H1 (cell line): ENCODE measurements at regions not wholly inside any gene's neighbourhood (a gene's known extent, or its start where the extent isn't known, plus 50 kb on each side); places are given as distances from the start of the nearest gene placed in this dataset.

ENCODE experiments used
- CTCF ChIA-PET: fragments of 300-600 bp; sonication (Branson Sonifier 250); formaldehyde crosslinking; loops from one replicate; lab custom pipeline; 2021; ENCODE audit not compliant: partially characterized antibody; lab: Charles Lee
- POLR2A ChIA-PET: fragments of 300-600 bp; sonication (Branson Sonifier 250); formaldehyde crosslinking; loops from one replicate; lab custom pipeline; 2021; ENCODE audit warnings: inconsistent platforms; ENCODE audit not compliant: partially characterized antibody; lab: Charles Lee
- DNase-seq, 2 experiments: peaks; one replicate each; pipeline versions ENCODE4 v3.0.0 to v3.0.0-alpha.2; 2010 to 2022; ENCODE audit warnings: low spot score in 2 of 2, low read depth in 1 of 2, mixed read lengths in 1 of 2
- FAIRE-seq: peaks from 2 replicates; lab custom pipeline; 2011; peaks lifted over from hg19 to GRCh38; lab: Jason Lieb, UNC
- H2AFZ ChIP-seq: 2 replicates; pipeline ENCODE4 v1.8.1; 2012; ENCODE audit warnings: low read length, inconsistent platforms
- H2AK5ac ChIP-seq: 2 replicates; pipeline ENCODE4 v1.6.1; 2013; ENCODE audit warnings: low read depth, low read length
- H2BK120ac ChIP-seq: replicated peaks from 2 replicates; pipeline ENCODE3; 2013; ENCODE audit warnings: low read depth, low read length, inconsistent platforms
- H2BK12ac ChIP-seq: 2 replicates; pipeline ENCODE4 v1.6.1; 2013; ENCODE audit warnings: low read depth, low read length
- H2BK15ac ChIP-seq: 2 replicates; pipeline ENCODE4 v1.6.1; 2013; ENCODE audit warnings: low read length
- H2BK20ac ChIP-seq: 2 replicates; pipeline ENCODE4 v1.6.1; 2013; ENCODE audit warnings: low read length
- H2BK5ac ChIP-seq: 2 replicates; pipeline ENCODE4 v1.6.1; 2013; ENCODE audit warnings: low read depth, low read length
- H3K14ac ChIP-seq: 2 replicates; pipeline ENCODE4 v1.6.1; 2013; ENCODE audit warnings: inconsistent platforms; ENCODE audit not compliant: insufficient read length
- H3K18ac ChIP-seq: 2 replicates; pipeline ENCODE4 v1.6.1; 2013; ENCODE audit warnings: low read length; ENCODE audit errors: extremely low read depth
- H3K23ac ChIP-seq: 2 replicates; pipeline ENCODE4 v1.6.1; 2013; ENCODE audit warnings: inconsistent platforms; ENCODE audit not compliant: insufficient read length
- H3K23me2 ChIP-seq: 2 replicates; pipeline ENCODE4 v1.6.1; 2013; ENCODE audit warnings: low read depth, low read length
- H3K27ac ChIP-seq: 2 replicates; pipeline ENCODE4 v1.6.1; 2011; ENCODE audit warnings: low read depth, low read length, inconsistent platforms
- H3K27me3 ChIP-seq, 4 experiments: replicated peaks in 1 of 4; 1 replicate in 1 of 4; 2 replicates in 3 of 4; pipeline versions ENCODE4 v1.6.1 to v1.8.1; 2011 to 2013; ENCODE audit warnings: low read length in 3 of 4, mild to moderate bottlenecking in 3 of 4, inconsistent platforms in 2 of 4, mixed read lengths in 2 of 4, moderate library complexity in 1 of 4; ENCODE audit not compliant: control insufficient read depth in 3 of 4, insufficient read depth in 3 of 4; ENCODE audit errors: extremely low read depth in 1 of 4
- H3K36me3 ChIP-seq, 4 experiments: 2 replicates each; pipeline versions ENCODE4 v1.6.1 to v1.8.1; 2011 to 2013; ENCODE audit warnings: mild to moderate bottlenecking in 4 of 4, low read length in 3 of 4, moderate library complexity in 2 of 4, control low read depth in 1 of 4, inconsistent platforms in 1 of 4; ENCODE audit not compliant: insufficient read depth in 4 of 4, control insufficient read depth in 2 of 4
- H3K4ac ChIP-seq: replicated peaks from 2 replicates; pipeline ENCODE3; 2013; ENCODE audit warnings: low read length, low read depth, mixed read lengths, inconsistent platforms; ENCODE audit not compliant: insufficient read length
- H3K4me1 ChIP-seq, 4 experiments: replicated peaks in 1 of 4; 1 replicate in 1 of 4; 2 replicates in 3 of 4; pipeline versions ENCODE4 v1.6.1 to v1.8.1; 2011 to 2013; ENCODE audit warnings: low read length in 3 of 4, inconsistent platforms in 2 of 4, mixed read lengths in 1 of 4; ENCODE audit not compliant: insufficient read depth in 4 of 4, control insufficient read depth in 3 of 4
- H3K4me2 ChIP-seq, 2 experiments: 2 replicates each; pipeline versions ENCODE4 v1.6.1 to v1.8.1; 2011 to 2013; ENCODE audit warnings: low read depth in 2 of 2, low read length in 2 of 2, control low read depth in 1 of 2, inconsistent platforms in 1 of 2, mild to moderate bottlenecking in 1 of 2; ENCODE audit not compliant: insufficient read depth in 1 of 2
- H3K4me3 ChIP-seq, 4 experiments: fragments of 200-600, 300-600 bp in 1 of 4; sonication (generic), shearing (Covaris generic), sonication (Bioruptor Twin) in 1 of 4; 2 replicates each; pipeline versions ENCODE4 v1.5.1 to v1.8.1; 2011 to 2016; ENCODE audit warnings: low read length in 4 of 4, low read depth in 3 of 4, control low read depth in 2 of 4, inconsistent platforms in 2 of 4, mild to moderate bottlenecking in 2 of 4, mixed read lengths in 1 of 4, moderate library complexity in 1 of 4; ENCODE audit not compliant: insufficient read depth in 2 of 4; ENCODE audit errors: extremely low read depth in 1 of 4
- H3K56ac ChIP-seq: replicated peaks from 2 replicates; pipeline ENCODE3; 2013; ENCODE audit warnings: low read depth, mild to moderate bottlenecking, mixed read lengths, low read length, inconsistent platforms; ENCODE audit not compliant: insufficient read length
- H3K79me1 ChIP-seq: 2 replicates; pipeline ENCODE4 v1.6.1; 2013; ENCODE audit warnings: low read depth, low read length, control low read depth
- H3K79me2 ChIP-seq, 2 experiments: 2 replicates each; pipeline versions ENCODE4 v1.6.1 to v1.8.1; 2012 to 2013; ENCODE audit warnings: low read length in 2 of 2, mild to moderate bottlenecking in 2 of 2, inconsistent platforms in 1 of 2; ENCODE audit not compliant: insufficient read depth in 2 of 2, control insufficient read depth in 1 of 2
- H3K9ac ChIP-seq, 4 experiments: replicated peaks in 1 of 4; 1 replicate in 1 of 4; 2 replicates in 3 of 4; pipeline versions ENCODE4 v1.6.1 to v1.8.1; 2011 to 2013; ENCODE audit warnings: low read depth in 3 of 4, low read length in 3 of 4, control low read depth in 2 of 4, mild to moderate bottlenecking in 2 of 4, moderate library complexity in 2 of 4, inconsistent platforms in 1 of 4; ENCODE audit errors: extremely low read depth in 1 of 4
- H3K9me3 ChIP-seq, 2 experiments: 2 replicates each; pipeline versions ENCODE4 v1.6.1 to v1.8.1; 2012 to 2013; ENCODE audit warnings: mild to moderate bottlenecking in 2 of 2, moderate library complexity in 2 of 2, control low read depth in 1 of 2, inconsistent platforms in 1 of 2, low read depth in 1 of 2, low read length in 1 of 2, mixed read lengths in 1 of 2; ENCODE audit not compliant: insufficient read depth in 2 of 2
- H4K20me1 ChIP-seq, 2 experiments: replicated peaks in 1 of 2; 2 replicates each; pipeline versions ENCODE3 to v1.8.1; 2011 to 2013; ENCODE audit warnings: inconsistent platforms in 2 of 2, low read length in 2 of 2, mild to moderate bottlenecking in 1 of 2; ENCODE audit not compliant: insufficient read depth in 2 of 2, control insufficient read depth in 1 of 2
- H4K5ac ChIP-seq: 2 replicates; pipeline ENCODE4 v1.6.1; 2013; ENCODE audit warnings: low read length, low read depth, mixed read lengths, inconsistent platforms; ENCODE audit not compliant: insufficient read length
- H4K8ac ChIP-seq: 2 replicates; pipeline ENCODE4 v1.8.0; 2013; ENCODE audit warnings: mild to moderate bottlenecking, moderate library complexity, low read length, inconsistent platforms; ENCODE audit not compliant: insufficient read depth; ENCODE audit errors: extremely low read depth
- H4K91ac ChIP-seq: replicated peaks from 2 replicates; pipeline ENCODE3; 2013; ENCODE audit warnings: low read length, mixed read lengths, inconsistent platforms; ENCODE audit not compliant: insufficient read length
- ASH2L ChIP-seq: fragments of 200-600, 300-600 bp; sonication (generic); IDR thresholded peaks from one replicate; pipeline ENCODE4 v1.7.1; 2017; ENCODE audit warnings: low read length
- CBX5 ChIP-seq: fragments of 300-800, 300-1000 bp; sonication (generic); IDR thresholded peaks from 2 replicates; pipeline ENCODE4 v1.7.1; 2016; ENCODE audit warnings: antibody characterized with exemption, low read length, low read depth
- E2F6 ChIP-seq: IDR thresholded peaks from 2 replicates; pipeline ENCODE4 v1.6.1; 2012; ENCODE audit warnings: inconsistent platforms
- EZH2 ChIP-seq: fragments of 200-600 bp; sonication (generic); IDR thresholded peaks from 2 replicates; pipeline ENCODE4 v1.7.1; 2012; ENCODE audit warnings: low read depth, mild to moderate bottlenecking, moderate library complexity, low read length, inconsistent platforms; ENCODE audit not compliant: severe bottlenecking
- KDM4A ChIP-seq: IDR thresholded peaks from one replicate; pipeline ENCODE4 v1.7.1; 2012; ENCODE audit warnings: low read depth, mild to moderate bottlenecking, moderate library complexity, low read length, inconsistent platforms; ENCODE audit not compliant: severe bottlenecking
- NRF1 ChIP-seq: IDR thresholded peaks from 2 replicates; pipeline ENCODE4 v1.6.1; 2011; ENCODE audit warnings: mild to moderate bottlenecking, low read depth, low read length, improper control_type of control experiment
- RXRA ChIP-seq: IDR thresholded peaks from 2 replicates; pipeline ENCODE4 v1.6.1; 2011; ENCODE audit warnings: low read depth, mild to moderate bottlenecking, low read length, moderate library complexity; ENCODE audit not compliant: insufficient read depth
- SIN3A ChIP-seq, 2 experiments: IDR thresholded peaks in 1 of 2; conservative IDR thresholded peaks in 1 of 2; 2 replicates each; pipeline ENCODE4 v1.6.1; 2011 to 2012; ENCODE audit warnings: low read length in 2 of 2, improper control_type of control experiment in 1 of 2, low read depth in 1 of 2, mild to moderate bottlenecking in 1 of 2
- SP1 ChIP-seq: IDR thresholded peaks from 2 replicates; pipeline ENCODE4 v1.6.1; 2011; ENCODE audit warnings: low read depth, low read length
- SP2 ChIP-seq: IDR thresholded peaks from 2 replicates; pipeline ENCODE4 v1.6.1; 2012; ENCODE audit warnings: mild to moderate bottlenecking, low read length, inconsistent platforms
- TCF12 ChIP-seq: IDR thresholded peaks from 2 replicates; pipeline ENCODE4 v1.6.1; 2011; ENCODE audit warnings: low read depth, mild to moderate bottlenecking, low read length
- ZNF274 ChIP-seq: IDR thresholded peaks from 2 replicates; pipeline ENCODE4 v1.7.0; 2012; ENCODE audit warnings: low read length, borderline replicate concordance; ENCODE audit errors: extremely low read depth
- WGBS, 2 experiments: shearing (Covaris generic) in 1 of 2; methylation state at CpG; one replicate each; pipeline versions ENCODE4 v1.1.6 to v1.1.7; 2013 to 2015; ENCODE audit warnings: low lambda C conversion rate in 2 of 2, mixed read lengths in 2 of 2, inconsistent platforms in 1 of 2, low coverage in 1 of 2, missing lambda C conversion rate in 1 of 2; ENCODE audit not compliant: insufficient replicate concordance in 2 of 2, insufficient coverage in 1 of 2, insufficient read length in 1 of 2; ENCODE audit errors: extremely low coverage in 1 of 2, missing lambda C conversion rate in 1 of 2; 5-methylcytosine and 5-hydroxymethylcytosine counted together
- TF ChIP-seq, protein P1 (sequence below): IDR thresholded peaks from 2 replicates; pipeline ENCODE4 v1.6.1; 2012; ENCODE audit warnings: low read length, inconsistent platforms

DNA sequence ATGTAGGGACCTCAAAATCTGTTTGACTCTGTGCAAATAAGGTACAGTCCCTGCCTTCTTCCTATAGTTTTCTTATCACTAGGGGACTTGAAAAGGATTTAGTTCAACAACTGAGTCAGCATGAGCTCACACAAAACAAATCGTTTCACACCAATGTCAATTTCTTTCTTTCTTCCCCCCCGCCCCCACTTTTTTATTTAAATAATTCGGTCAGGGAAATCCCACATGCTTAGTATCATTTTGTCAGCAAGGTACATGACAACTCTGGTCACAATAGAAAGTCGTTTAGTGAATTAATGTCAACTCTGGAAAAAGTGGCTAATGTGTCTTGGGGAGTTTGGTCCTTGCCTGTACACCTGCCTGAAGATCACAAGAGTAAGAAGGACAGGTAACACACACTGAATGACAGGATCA lies 232.2 kb upstream of the PLEKHG7 start:
- Histone ChIP-seq H3K9ac (no peak overlapping the region), H3K4ac (no peak overlapping the region), H2BK12ac (no peak overlapping the region), H4K8ac (no peak overlapping the region), H4K91ac (no peak overlapping the region), H3K4me2 (no peak overlapping the region), H3K14ac (no peak overlapping the region), H3K79me1 (no peaks in the 10 kb centered on the region), H2BK20ac (no peak overlapping the region), H4K20me1 (no peaks in the 10 kb centered on the region), H2BK120ac (no peak overlapping the region), H2AK5ac (no peak overlapping the region), H4K5ac (no peak overlapping the region), H3K56ac (no peak overlapping the region), H3K18ac (no peak overlapping the region; the same call in 1 of the 2 replicates), H3K23me2 (no peaks in the 10 kb centered on the region), H2AFZ (no peak overlapping the region), H3K9me3 (no peaks in the 10 kb centered on the region), H2BK15ac (peak overlapping the region; percentile 63; the same call in 1 of the 2 replicates), H3K23ac (no peak overlapping the region), H3K36me3 (no peaks in the 10 kb centered on the region), H3K4me1 (peaks cover 4 to 13% (median 11%) of the 10 kb centered on the region in 4 experiments; a peak in 6 of 7 replicates), H3K27me3 (no peaks in the 10 kb centered on the region), H2BK5ac (no peak overlapping the region), H3K4me3 (no peak overlapping the region), H3K27ac (no peak overlapping the region), H3K79me2 (no peaks in the 10 kb centered on the region)
- ChIA-PET POLR2A (no interaction called here), CTCF (no interaction called here)
- DNase-seq (no peak), FAIRE-seq (no peak)
- WGBS, 2 experiments: 83 to 100% methylated on average over 2 to 4 of the region's 4 CpGs
- TF ChIP-seq TCF12 (no peak), E2F6 (no peak), NRF1 (no peak), EZH2 (no peak), SP1 (no peak), SP2 (no peak), CBX5 (no peak), SIN3A (conservative IDR thresholded peaks at IDR 0.05 in 1 of 2, IDR thresholded peaks at IDR 0.05 in 1 of 2; ENCODE audit: low read depth in 1 of 2, low read length in 2 of 2) (no peak), ZNF274 (no peak), ASH2L (no peak), KDM4A (no peak), RXRA (no peak)
- TF ChIP-seq, protein P1, sequence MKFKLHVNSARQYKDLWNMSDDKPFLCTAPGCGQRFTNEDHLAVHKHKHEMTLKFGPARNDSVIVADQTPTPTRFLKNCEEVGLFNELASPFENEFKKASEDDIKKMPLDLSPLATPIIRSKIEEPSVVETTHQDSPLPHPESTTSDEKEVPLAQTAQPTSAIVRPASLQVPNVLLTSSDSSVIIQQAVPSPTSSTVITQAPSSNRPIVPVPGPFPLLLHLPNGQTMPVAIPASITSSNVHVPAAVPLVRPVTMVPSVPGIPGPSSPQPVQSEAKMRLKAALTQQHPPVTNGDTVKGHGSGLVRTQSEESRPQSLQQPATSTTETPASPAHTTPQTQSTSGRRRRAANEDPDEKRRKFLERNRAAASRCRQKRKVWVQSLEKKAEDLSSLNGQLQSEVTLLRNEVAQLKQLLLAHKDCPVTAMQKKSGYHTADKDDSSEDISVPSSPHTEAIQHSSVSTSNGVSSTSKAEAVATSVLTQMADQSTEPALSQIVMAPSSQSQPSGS: no peak
